Fibroblast of lung (primary cell): ENCODE measurements at regions not wholly inside any gene's neighbourhood (a gene's known extent, or its start where the extent isn't known, plus 50 kb on each side); places are given as distances from the start of the nearest gene placed in this dataset.

Experiments
- CTCF ChIP-seq, 2 donors: IDR thresholded peaks in 1 of 2; conservative IDR thresholded peaks in 1 of 2; 1 replicate in 1 of 2; 2 replicates in 1 of 2; pipeline ENCODE4 v1.5.1; 2011 to 2012; ENCODE audit warnings: low read length in 2 of 2, control low read depth in 1 of 2, inconsistent platforms in 1 of 2, low read depth in 1 of 2, mild to moderate bottlenecking in 1 of 2
- EZH2 ChIP-seq: IDR thresholded peaks from 2 replicates; pipeline ENCODE4 v1.5.1; 2012; ENCODE audit warnings: low read length, control low read depth, mild to moderate bottlenecking; ENCODE audit errors: missing control alignments

GRCh38 chr22:46062971-46063631 lies 86.1 kb upstream of the WNT7B start:
- TF ChIP-seq CTCF (conservative IDR thresholded peaks at IDR 0.05 in 1 of 2, IDR thresholded peaks at IDR 0.05 in 1 of 2; ENCODE audit: low read depth in 1 of 2, low read length in 2 of 2) (no peak), EZH2 (no peak)
